DMS53 treated with DMSO at 0.1 percent for 48 hours (cell line): ENCODE measurements at regions not wholly inside any gene's neighbourhood (a gene's known extent, or its start where the extent isn't known, plus 50 kb on each side); places are given as distances from the start of the nearest gene placed in this dataset.
"Not testable (repeated sequence)": the region's sequence is repeated elsewhere in the genome, so short reads cannot be mapped to it uniquely, and the experiment has no call there.

ENCODE experiments used
- DNase-seq: peaks from one replicate; lab custom pipeline; 2025; ENCODE audit not compliant: unreplicated experiment; lab: John Stamatoyannopoulos, UW

- no peak for DNase-seq
Observed at GRCh38 chr10:90229486-90229885, 528.1 kb downstream of the KIF20B start.

- not testable (repeated sequence) for DNase-seq
Observed at GRCh38 chr10:90233805-90234204, 532.4 kb downstream of the KIF20B start.

- no peak for DNase-seq
Observed at GRCh38 chr10:90245623-90246022, 544.2 kb downstream of the KIF20B start.

GRCh38 chr10:90250784-90251183 is 549.4 kb downstream of the KIF20B start:
- not testable (repeated sequence) for DNase-seq

GRCh38 chr10:90269699-90270098 is 568.3 kb downstream of the KIF20B start:
- no peak for DNase-seq

- DNase-seq: no peak
Observed at GRCh38 chr10:90274721-90275468, 573.5 kb downstream of the KIF20B start.

GRCh38 chr10:90276894-90277475 is 575.6 kb downstream of the KIF20B start:
- no peak for DNase-seq

GRCh38 chr10:90286406-90286805 is 571.4 kb downstream of the HTR7 start:
- DNase-seq: no peak

- DNase-seq: no peak
Observed at GRCh38 chr10:90286941-90287340, 570.9 kb downstream of the HTR7 start.

- DNase-seq: peak; percentile 12
Observed at GRCh38 chr10:90288391-90288933, 569.4 kb downstream of the HTR7 start.

- no peak for DNase-seq
Observed at GRCh38 chr10:90289037-90289436, 568.8 kb downstream of the HTR7 start.

GRCh38 chr10:90293616-90294015 is 564.2 kb downstream of the HTR7 start:
- no peak for DNase-seq

- not testable (repeated sequence) for DNase-seq
Observed at GRCh38 chr10:90294821-90295540, 562.9 kb downstream of the HTR7 start.

GRCh38 chr10:90302031-90302430 is 555.8 kb downstream of the HTR7 start:
- not testable (repeated sequence) for DNase-seq

GRCh38 chr10:90302758-90303481 is 554.9 kb downstream of the HTR7 start:
- DNase-seq: no peak

- DNase-seq: no peak
Observed at GRCh38 chr10:90304533-90304932, 553.3 kb downstream of the HTR7 start.

- DNase-seq: peak; percentile 38
Observed at GRCh38 chr10:90306187-90306586, 551.7 kb downstream of the HTR7 start.

- DNase-seq: no peak
Observed at GRCh38 chr10:90308223-90308622, 549.6 kb downstream of the HTR7 start.

GRCh38 chr10:90313576-90314325 is 544.1 kb downstream of the HTR7 start:
- no peak for DNase-seq

GRCh38 chr10:90314718-90315117 is 543.1 kb downstream of the HTR7 start:
- no peak for DNase-seq
